H9 (cell line): ENCODE measurements at regions not wholly inside any gene's neighbourhood (a gene's known extent, or its start where the extent isn't known, plus 50 kb on each side); places are given as distances from the start of the nearest gene placed in this dataset.

Source experiments
- DNase-seq: peaks from one replicate; pipeline ENCODE4 v3.0.0-alpha.2; 2017
- H2AFZ ChIP-seq: one replicate; pipeline ENCODE4 v1.6.1; 2013; ENCODE audit warnings: mild to moderate bottlenecking, low read length, control low read depth, moderate library complexity
- H2AK5ac ChIP-seq: 2 replicates; pipeline ENCODE4 v1.6.1; 2013; ENCODE audit warnings: low read length, control low read depth, mixed read lengths; ENCODE audit not compliant: insufficient read length
- H2BK120ac ChIP-seq: one replicate; pipeline ENCODE4 v1.6.1; 2013; ENCODE audit warnings: low read depth, mild to moderate bottlenecking, low read length, control low read depth, inconsistent platforms; ENCODE audit not compliant: poor library complexity, severe bottlenecking
- H2BK12ac ChIP-seq: 2 replicates; pipeline ENCODE4 v1.6.1; 2013; ENCODE audit warnings: low read length, control low read depth, mixed read lengths, low read depth; ENCODE audit not compliant: insufficient read length
- H2BK15ac ChIP-seq: 2 replicates; pipeline ENCODE4 v1.6.1; 2013; ENCODE audit warnings: low read depth, low read length, control low read depth
- H2BK20ac ChIP-seq: one replicate; pipeline ENCODE4 v1.6.1; 2013; ENCODE audit warnings: low read depth, mild to moderate bottlenecking, low read length, control low read depth, inconsistent platforms; ENCODE audit not compliant: poor library complexity, severe bottlenecking
- H2BK5ac ChIP-seq: 2 replicates; pipeline ENCODE4 v1.6.1; 2013; ENCODE audit warnings: low read length, control low read depth, mixed read lengths; ENCODE audit not compliant: insufficient read length
- H3K14ac ChIP-seq: 2 replicates; pipeline ENCODE4 v1.6.1; 2013; ENCODE audit warnings: low read length, control low read depth; ENCODE audit not compliant: insufficient read depth
- H3K18ac ChIP-seq: 2 replicates; pipeline ENCODE4 v1.6.1; 2013; ENCODE audit warnings: low read depth, mild to moderate bottlenecking, mixed read lengths, low read length, control low read depth; ENCODE audit not compliant: insufficient read length
- H3K23ac ChIP-seq: 2 replicates; pipeline ENCODE4 v1.6.1; 2013; ENCODE audit warnings: low read length, control low read depth, mixed read lengths, low read depth; ENCODE audit not compliant: insufficient read length
- H3K23me2 ChIP-seq: 2 replicates; pipeline ENCODE4 v1.6.1; 2013; ENCODE audit warnings: low read depth, mild to moderate bottlenecking, mixed read lengths, low read length, control low read depth; ENCODE audit not compliant: insufficient read length, poor library complexity, severe bottlenecking
- H3K27ac ChIP-seq: 2 replicates; pipeline ENCODE4 v1.5.1; 2013; ENCODE audit warnings: low read length, control low read depth, mixed read lengths, low read depth; ENCODE audit not compliant: insufficient read length
- H3K27me3 ChIP-seq: 2 replicates; pipeline ENCODE4 v1.6.1; 2013; ENCODE audit warnings: low read length, control low read depth, inconsistent platforms; ENCODE audit not compliant: insufficient read depth
- H3K4ac ChIP-seq: 2 replicates; pipeline ENCODE4 v1.6.1; 2013; ENCODE audit warnings: low read depth, mild to moderate bottlenecking, control low read depth, inconsistent platforms, low read length, moderate library complexity
- H3K4me1 ChIP-seq: 2 replicates; pipeline ENCODE4 v1.6.1; 2013; ENCODE audit warnings: low read length, control low read depth, inconsistent platforms; ENCODE audit not compliant: insufficient read depth
- H3K4me2 ChIP-seq: 2 replicates; pipeline ENCODE4 v1.6.1; 2013; ENCODE audit warnings: low read length, control low read depth, mixed read lengths; ENCODE audit not compliant: insufficient read length, insufficient read depth
- H3K56ac ChIP-seq: 2 replicates; pipeline ENCODE4 v1.6.1; 2013; ENCODE audit warnings: low read depth, mild to moderate bottlenecking, mixed read lengths, low read length, control low read depth; ENCODE audit not compliant: insufficient read length
- H3K79me1 ChIP-seq: 2 replicates; pipeline ENCODE4 v1.6.1; 2013; ENCODE audit warnings: low read depth, mild to moderate bottlenecking, moderate library complexity, low read length, control low read depth, inconsistent platforms; ENCODE audit not compliant: insufficient read depth, poor library complexity, severe bottlenecking
- H3K79me2 ChIP-seq: 2 replicates; pipeline ENCODE4 v1.6.1; 2013; ENCODE audit warnings: low read length, control low read depth, inconsistent platforms; ENCODE audit not compliant: insufficient read depth
- H3K9ac ChIP-seq: 2 replicates; pipeline ENCODE4 v1.6.1; 2013; ENCODE audit warnings: low read length, control low read depth, mixed read lengths; ENCODE audit not compliant: insufficient read length; ENCODE audit errors: extremely low read depth
- H3K9me3 ChIP-seq: one replicate; pipeline ENCODE4 v1.6.1; 2013; ENCODE audit warnings: low read depth, low read length, inconsistent platforms; ENCODE audit not compliant: control insufficient read depth
- H3T11ph ChIP-seq: one replicate; pipeline ENCODE4 v1.6.1; 2013; ENCODE audit warnings: mild to moderate bottlenecking, low read length, control low read depth, inconsistent platforms
- H4K20me1 ChIP-seq: one replicate; pipeline ENCODE4 v1.6.1; 2013; ENCODE audit not compliant: control insufficient read depth, insufficient read length, insufficient read depth
- H4K5ac ChIP-seq: 2 replicates; pipeline ENCODE4 v1.6.1; 2013; ENCODE audit warnings: low read depth, mild to moderate bottlenecking, mixed read lengths, low read length, control low read depth; ENCODE audit not compliant: insufficient read length
- H4K8ac ChIP-seq: replicated peaks from 2 replicates; pipeline ENCODE4 v1.6.1; 2013; ENCODE audit warnings: low read length, control low read depth, mixed read lengths, low read depth; ENCODE audit not compliant: insufficient read length
- H4K91ac ChIP-seq: 2 replicates; pipeline ENCODE4 v1.6.1; 2013; ENCODE audit warnings: low read depth, mild to moderate bottlenecking, moderate library complexity, mixed read lengths, low read length, control low read depth; ENCODE audit not compliant: insufficient read length
- H3K27ac Mint-ChIP-seq, 3 experiments: 2 replicates in 2 of 3; 3 replicates in 1 of 3; pipeline ENCODE4 v1.8.0; 2020 to 2021; ENCODE audit warnings: mixed read lengths in 3 of 3, mild to moderate bottlenecking in 1 of 3, moderate library complexity in 1 of 3
- H3K27me3 Mint-ChIP-seq: 2 replicates; pipeline ENCODE4 v1.8.0; 2021; ENCODE audit warnings: low read depth, mild to moderate bottlenecking, moderate library complexity, mixed read lengths
- H3K36me3 Mint-ChIP-seq, 3 experiments: 2 replicates in 2 of 3; 3 replicates in 1 of 3; pipeline ENCODE4 v1.8.0; 2020 to 2021; ENCODE audit warnings: low read depth in 3 of 3, mixed read lengths in 3 of 3; ENCODE audit not compliant: insufficient read depth in 1 of 3
- H3K4me1 Mint-ChIP-seq, 2 experiments: 2 replicates each; pipeline ENCODE4 v1.8.0; 2020; ENCODE audit warnings: mixed read lengths in 2 of 2
- H3K4me3 Mint-ChIP-seq, 2 experiments: 2 replicates in 1 of 2; 3 replicates in 1 of 2; pipeline ENCODE4 v1.8.0; 2020 to 2021; ENCODE audit warnings: mild to moderate bottlenecking in 2 of 2, mixed read lengths in 2 of 2, moderate library complexity in 1 of 2
- H3K9me3 Mint-ChIP-seq, 2 experiments: 2 replicates in 1 of 2; 3 replicates in 1 of 2; pipeline ENCODE4 v1.8.0; 2020; ENCODE audit warnings: mild to moderate bottlenecking in 2 of 2, mixed read lengths in 2 of 2, moderate library complexity in 1 of 2
- WGBS: extraction: QIAGEN DNeasy Blood & Tissue Kit; methylation state at CpG from one replicate; pipeline ENCODE4 v1.1.7; 2013; ENCODE audit warnings: missing lambda C conversion rate, low lambda C conversion rate, mixed read lengths; ENCODE audit not compliant: insufficient read length; ENCODE audit errors: extremely low coverage; 5-methylcytosine and 5-hydroxymethylcytosine counted together
- TF ChIP-seq, protein P1 (sequence below): fragments of 200-600 bp; sonication (generic); conservative IDR thresholded peaks from 3 replicates; pipeline ENCODE4 v1.8.0; 2021; ENCODE audit warnings: antibody characterized with exemption, mild to moderate bottlenecking

DNA sequence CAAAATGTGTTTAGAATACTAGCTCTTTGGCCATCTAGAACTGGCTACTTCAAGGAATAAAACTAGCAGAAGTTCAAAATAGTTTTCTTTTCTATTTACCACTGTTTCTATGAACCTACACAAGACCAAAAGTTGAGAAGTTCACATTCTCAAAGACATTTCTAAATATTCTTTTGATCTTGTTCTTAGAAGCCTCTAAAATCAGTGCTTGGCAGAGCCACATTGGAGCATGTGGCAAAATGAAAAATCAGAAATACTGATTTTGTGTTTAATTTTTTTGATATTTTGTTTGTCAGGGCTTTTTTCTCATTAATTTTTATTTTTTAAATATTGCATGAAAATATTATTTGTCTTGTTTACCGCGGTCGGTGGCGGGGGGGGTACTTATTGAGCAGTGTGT is 853.8 kb upstream of the INTU start:
- no peaks in the 10 kb centered on the region for H3K9me3 ChIP-seq
- no peaks in the 10 kb centered on the region for H3K4me1 ChIP-seq
- no peak overlapping the region for H2BK20ac ChIP-seq
- no peak overlapping the region for H2BK12ac ChIP-seq
- H4K20me1 ChIP-seq, result no peaks in the 10 kb centered on the region
- H3T11ph ChIP-seq, result no peak overlapping the region
- H3K79me1 ChIP-seq, result no peaks in the 10 kb centered on the region
- H4K8ac ChIP-seq, result no peak overlapping the region
- H3K14ac ChIP-seq, result no peak overlapping the region
- no peaks in the 10 kb centered on the region for H3K36me3 Mint-ChIP-seq
- H4K91ac ChIP-seq, result no peak overlapping the region
- H3K79me2 ChIP-seq, result no peaks in the 10 kb centered on the region
- H3K9ac ChIP-seq, result no peak overlapping the region
- H3K4me1 Mint-ChIP-seq, result peaks cover 8 to 10% of the 10 kb centered on the region in 2 experiments
- no peak overlapping the region for H3K4me2 ChIP-seq
- no peak overlapping the region for H3K4me3 Mint-ChIP-seq
- no peaks in the 10 kb centered on the region for H3K9me3 Mint-ChIP-seq
- TF ChIP-seq, protein P1, sequence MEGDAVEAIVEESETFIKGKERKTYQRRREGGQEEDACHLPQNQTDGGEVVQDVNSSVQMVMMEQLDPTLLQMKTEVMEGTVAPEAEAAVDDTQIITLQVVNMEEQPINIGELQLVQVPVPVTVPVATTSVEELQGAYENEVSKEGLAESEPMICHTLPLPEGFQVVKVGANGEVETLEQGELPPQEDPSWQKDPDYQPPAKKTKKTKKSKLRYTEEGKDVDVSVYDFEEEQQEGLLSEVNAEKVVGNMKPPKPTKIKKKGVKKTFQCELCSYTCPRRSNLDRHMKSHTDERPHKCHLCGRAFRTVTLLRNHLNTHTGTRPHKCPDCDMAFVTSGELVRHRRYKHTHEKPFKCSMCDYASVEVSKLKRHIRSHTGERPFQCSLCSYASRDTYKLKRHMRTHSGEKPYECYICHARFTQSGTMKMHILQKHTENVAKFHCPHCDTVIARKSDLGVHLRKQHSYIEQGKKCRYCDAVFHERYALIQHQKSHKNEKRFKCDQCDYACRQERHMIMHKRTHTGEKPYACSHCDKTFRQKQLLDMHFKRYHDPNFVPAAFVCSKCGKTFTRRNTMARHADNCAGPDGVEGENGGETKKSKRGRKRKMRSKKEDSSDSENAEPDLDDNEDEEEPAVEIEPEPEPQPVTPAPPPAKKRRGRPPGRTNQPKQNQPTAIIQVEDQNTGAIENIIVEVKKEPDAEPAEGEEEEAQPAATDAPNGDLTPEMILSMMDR, result no peak
- no peak overlapping the region for H2BK5ac ChIP-seq
- no peaks in the 10 kb centered on the region for H3K27me3 Mint-ChIP-seq
- H3K56ac ChIP-seq, result no peak overlapping the region
- H3K18ac ChIP-seq, result no peak overlapping the region
- no peak overlapping the region for H3K4ac ChIP-seq
- no peaks in the 10 kb centered on the region for H3K23me2 ChIP-seq
- no peak overlapping the region for H3K27ac Mint-ChIP-seq
- H2AFZ ChIP-seq, result no peak overlapping the region
- H2BK15ac ChIP-seq, result no peak overlapping the region
- WGBS, result no CpG with 5 or more reads among the region's 4 CpGs
- no peak overlapping the region for H2BK120ac ChIP-seq
- no peak overlapping the region for H4K5ac ChIP-seq
- no peak overlapping the region for H2AK5ac ChIP-seq
- no peak overlapping the region for H3K27ac ChIP-seq
- no peaks in the 10 kb centered on the region for H3K27me3 ChIP-seq
- DNase-seq, result no peak
- no peak overlapping the region for H3K23ac ChIP-seq
